ENCODE measurements at regions not wholly inside any gene's neighbourhood (a gene's known extent, or its start where the extent isn't known, plus 50 kb on each side); places are given as distances from the start of the nearest gene placed in this dataset.
A peak's percentile ranks its signal among the peaks of the same experiment; 100 is the strongest.

- peak; percentile 66 for DNase-seq (ENCODE audit: low spot score)
Observed at GRCh38 chr4:123806056-123806455, 409.5 kb downstream of the SPRY1 start.

DNA sequence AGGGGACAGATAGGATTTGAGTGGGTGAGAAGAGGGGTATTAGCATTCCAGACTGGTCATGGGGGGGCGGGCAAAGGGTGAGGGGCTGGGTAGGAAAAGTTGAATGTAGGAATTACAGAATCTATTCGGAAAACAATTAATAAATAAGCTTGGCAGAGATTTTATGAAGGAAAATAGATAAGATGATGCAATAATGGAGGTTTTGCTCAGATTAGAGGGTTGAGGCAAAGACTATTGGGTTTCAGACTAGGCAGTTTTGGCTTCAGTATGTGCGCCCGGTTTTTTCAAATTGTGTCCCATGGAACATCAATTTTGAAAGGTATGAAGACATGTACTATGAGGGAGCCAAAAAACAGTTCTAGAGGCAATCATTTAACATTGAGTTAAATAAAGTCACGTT, 410.6 kb downstream of the SPRY1 start:
- no peak for DNase-seq (ENCODE audit: low spot score)

- DNase-seq (ENCODE audit: low spot score): no peak
Observed at GRCh38 chr4:123807866-123808265, 411.3 kb downstream of the SPRY1 start.

- no peak for DNase-seq (ENCODE audit: low spot score)
Observed at GRCh38 chr4:123809864-123810263, 413.3 kb downstream of the SPRY1 start.

DNA sequence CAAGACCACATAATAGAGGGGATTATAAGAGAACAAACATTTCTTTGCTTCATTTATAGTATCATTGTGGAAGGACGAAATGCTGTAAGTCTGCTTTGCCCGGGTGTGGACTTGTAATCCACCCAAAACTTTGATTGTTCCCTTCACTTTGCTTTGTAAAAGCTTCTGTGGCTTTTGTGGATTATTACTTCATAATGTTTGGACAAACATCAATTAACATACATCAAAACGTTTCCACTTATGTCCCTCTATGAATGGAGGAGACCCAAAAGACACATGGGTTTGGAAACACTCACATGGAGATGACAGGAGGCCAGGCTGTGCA, 415.4 kb downstream of the SPRY1 start:
- DNase-seq (ENCODE audit: low spot score): no peak

DNA sequence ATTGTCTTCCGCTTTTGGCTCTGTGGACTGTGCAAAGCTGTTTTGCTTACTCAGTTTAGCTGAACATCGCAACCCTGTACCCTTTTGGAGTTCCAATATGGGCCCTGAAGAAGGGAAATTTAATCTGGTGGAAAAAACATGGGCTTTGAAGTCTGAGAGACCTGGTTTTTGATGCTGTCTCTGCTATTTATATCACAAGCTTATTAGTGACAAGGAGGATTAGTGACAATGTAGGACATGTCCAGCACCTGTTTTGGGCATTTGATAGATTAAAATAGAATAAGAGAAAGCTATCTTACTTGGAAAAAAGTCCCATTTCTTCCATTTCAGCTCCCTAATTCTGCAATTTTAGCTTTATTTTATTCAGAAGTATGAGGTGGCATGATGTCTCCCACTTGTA, 417.3 kb downstream of the SPRY1 start:
- no peak for DNase-seq (ENCODE audit: low spot score)

- DNase-seq (ENCODE audit: low spot score): no peak
Observed at GRCh38 chr4:123816462-123816861, 419.9 kb downstream of the SPRY1 start.

DNA sequence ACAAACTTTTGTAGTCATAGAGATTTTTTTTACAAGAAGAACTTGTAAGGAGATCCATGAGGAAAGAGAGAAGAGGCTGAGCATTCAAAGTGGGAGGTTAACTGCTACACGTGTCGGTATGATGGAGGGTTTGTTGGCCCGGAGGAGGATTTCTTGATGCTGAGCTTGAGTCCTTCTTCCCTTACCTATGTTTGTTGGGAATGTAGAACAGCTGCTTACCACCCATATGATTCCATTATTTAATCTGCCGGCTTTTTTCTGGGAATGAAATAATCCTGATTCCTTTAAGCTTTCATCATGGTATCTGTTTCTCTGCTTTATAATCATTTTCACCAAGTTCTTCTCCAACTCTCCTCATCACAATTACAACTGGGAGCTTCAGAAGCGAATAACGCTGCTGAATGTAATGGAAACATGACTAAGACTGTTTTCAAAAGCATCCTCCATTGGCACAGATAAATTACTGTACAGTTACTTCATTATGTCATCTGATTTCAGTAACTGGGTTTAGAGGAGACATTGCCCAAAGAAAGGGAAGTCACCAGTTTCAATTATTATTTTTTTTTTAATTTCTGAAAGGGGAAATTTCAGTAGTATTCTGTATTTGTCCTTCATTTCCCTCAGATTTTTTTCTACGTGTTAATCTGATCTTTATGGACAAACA, 420.6 kb downstream of the SPRY1 start:
- DNase-seq (ENCODE audit: low spot score): no peak

DNA sequence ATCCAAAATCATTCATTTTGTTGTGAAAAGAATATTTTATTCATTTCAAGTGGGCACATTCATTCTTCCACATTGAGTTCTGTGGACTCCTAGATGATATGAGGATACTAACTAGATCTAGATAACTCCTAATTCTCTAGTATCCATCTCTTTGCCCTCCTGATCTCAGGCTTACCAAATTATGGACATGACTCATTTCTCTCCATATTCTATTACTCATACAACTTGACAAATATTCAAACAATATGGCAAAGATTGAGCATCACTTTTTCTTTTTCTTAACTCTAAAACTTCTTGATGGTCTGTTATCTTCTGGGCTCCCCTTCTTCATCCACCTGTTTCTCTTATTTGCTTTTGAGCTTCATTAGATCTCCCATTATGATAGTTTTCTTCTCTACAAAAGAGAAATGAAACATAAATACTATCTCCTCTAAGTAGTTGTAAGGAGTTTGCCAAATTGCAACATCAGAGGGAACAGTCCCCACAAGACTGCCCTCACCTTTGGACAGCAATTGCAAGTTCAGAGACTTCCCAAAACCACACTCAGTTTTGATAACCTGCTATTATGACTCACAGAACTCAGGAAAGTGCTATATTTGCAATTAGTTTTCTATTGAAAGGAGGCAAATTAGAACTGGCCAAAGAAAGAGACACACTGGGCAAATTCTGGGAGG, 422.9 kb downstream of the SPRY1 start:
- DNase-seq (ENCODE audit: low spot score): no peak

- DNase-seq (ENCODE audit: low spot score): peak; percentile 51
Observed at GRCh38 chr4:123821861-123822260, 425.3 kb downstream of the SPRY1 start.

DNA sequence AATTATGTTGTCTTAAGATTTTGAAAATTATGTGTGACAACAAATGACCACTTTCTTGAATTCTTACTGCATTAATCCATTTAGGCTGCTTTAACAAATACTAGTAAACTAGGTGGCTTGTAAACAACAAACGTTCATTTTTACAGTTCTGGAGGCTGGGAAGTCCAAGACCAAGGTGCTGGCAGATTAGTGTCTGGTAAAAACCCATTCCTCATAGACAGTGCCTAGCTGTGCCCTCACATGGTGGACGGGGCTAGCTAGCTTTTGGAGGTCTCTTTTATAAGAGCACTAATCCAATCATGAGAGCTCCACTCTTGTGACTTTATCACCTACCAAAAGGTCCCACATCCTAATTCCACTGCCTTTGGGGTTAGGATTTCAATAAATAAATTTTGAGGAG, 425.8 kb downstream of the SPRY1 start:
- DNase-seq (ENCODE audit: low spot score): no peak

DNA sequence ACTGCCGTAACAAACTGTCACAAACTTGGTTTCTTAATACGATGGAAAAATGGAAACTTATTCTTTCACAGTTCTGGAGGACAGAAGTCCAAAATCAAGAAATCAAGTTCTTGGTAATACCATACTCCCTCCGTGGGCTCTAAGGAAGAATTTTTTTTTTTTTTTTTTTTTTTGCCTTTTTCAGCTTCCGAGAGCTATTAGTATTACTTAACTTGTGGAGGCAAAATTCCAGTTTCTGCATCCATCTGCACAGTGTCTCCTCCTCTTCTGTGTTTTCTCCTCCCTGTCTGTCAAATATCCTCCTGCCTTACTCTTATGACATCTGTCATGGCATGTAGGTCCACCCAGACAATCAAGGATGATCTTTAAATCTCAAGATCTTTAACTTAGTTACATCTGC, 426.6 kb downstream of the SPRY1 start:
- DNase-seq (ENCODE audit: low spot score): no peak

- peak; percentile 20 for DNase-seq (ENCODE audit: low spot score)
Observed at GRCh38 chr4:123824524-123824923, 427.9 kb downstream of the SPRY1 start.

- DNase-seq (ENCODE audit: low spot score): no peak
Observed at GRCh38 chr4:123825596-123826291, 429.1 kb downstream of the SPRY1 start.

DNA sequence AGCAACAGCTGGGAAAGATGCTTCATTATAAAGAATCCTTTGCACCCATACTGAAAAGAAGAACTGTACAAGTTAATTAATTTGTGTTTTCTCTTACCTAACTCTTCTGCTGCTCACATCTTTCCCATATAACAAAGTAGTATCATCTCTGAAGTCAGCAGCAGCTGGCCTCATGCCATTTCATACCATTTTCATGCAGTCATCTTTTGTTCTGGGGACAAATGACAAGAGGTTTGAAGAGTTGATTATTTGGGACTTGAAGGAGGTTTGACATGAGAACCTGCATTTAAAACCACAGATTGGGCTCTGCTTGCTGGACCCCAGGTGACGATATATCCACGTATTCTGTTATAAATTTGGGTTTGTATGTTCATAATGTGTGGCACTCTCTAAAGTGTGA, 430.3 kb downstream of the SPRY1 start:
- DNase-seq (ENCODE audit: low spot score): no peak

DNA sequence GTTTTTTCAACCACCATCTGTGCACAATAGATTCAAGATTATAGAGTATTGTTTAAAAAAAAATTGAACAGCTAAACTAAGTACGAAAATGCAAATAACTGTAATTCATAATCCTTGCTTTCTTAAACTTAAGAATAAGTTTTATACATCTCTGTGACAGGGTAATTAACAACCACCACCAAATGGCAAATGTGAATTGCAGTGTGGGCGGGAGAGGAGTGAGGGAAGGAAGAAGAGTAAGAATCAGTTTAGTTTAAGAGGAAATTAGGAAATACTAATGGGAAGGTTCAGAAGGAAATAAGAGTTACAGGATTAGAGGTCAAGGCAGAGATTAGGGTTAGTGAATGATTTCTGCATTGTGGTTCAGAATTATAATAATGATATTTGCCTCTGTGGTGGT, 430.9 kb downstream of the SPRY1 start:
- DNase-seq (ENCODE audit: low spot score): no peak

DNA sequence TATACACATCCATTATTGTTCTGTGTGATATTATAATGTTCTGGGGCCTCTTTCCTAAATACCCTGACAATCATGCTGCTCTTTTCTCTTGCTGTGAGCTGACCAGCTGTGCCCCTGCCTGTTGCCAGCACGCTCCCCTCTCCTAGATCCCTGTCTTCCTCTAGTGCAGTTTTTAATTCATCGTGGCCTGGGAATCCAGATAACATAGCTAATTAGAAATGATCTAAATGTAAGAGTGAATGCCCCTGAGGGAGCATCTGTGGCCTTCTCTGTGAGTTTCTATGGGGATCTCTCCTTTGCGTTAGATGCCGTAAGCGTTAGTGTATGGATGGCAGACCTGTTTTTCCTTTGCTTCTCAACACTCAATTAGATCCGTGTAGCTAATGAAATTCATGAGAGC, 434.3 kb downstream of the SPRY1 start:
- no peak for DNase-seq (ENCODE audit: low spot score)

- peak; percentile 95 for DNase-seq (ENCODE audit: low spot score)
Observed at GRCh38 chr4:123832173-123833026, 435.8 kb downstream of the SPRY1 start.

- DNase-seq (ENCODE audit: low spot score): no peak
Observed at GRCh38 chr4:123833171-123833643, 436.6 kb downstream of the SPRY1 start.

DNA sequence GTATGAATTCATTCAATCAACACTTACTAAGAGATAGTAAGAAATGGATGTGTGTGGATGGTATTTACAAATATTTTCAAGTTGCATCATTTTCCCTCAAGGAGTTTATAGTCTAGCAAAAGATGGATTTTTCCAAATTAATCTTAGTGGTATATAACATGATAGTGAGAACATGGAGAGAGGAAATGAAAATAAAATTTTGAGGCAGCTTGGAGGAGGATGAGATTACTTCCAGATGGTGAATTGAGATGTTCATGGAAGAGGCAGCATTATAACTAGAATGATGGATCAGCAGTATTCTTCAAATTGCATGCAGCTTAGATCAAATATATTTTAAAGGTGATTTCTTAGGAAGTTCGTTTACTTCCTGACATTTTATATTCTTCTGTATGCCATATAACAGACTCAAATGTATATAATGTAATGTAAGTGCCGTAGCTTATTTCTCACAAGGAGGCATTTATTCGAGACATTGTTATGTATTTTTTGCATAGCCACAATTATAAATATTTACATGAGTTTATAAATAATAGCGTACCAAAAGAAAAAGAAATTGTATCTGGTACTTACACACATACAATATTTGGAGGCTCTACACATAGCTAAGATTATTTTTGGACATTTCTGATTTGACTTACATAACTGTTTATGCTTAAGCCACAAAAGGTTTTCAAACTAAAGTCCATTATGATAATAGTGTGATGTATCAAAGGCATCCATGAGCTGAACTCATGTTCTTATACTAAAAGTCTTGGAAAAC, 439.4 kb downstream of the SPRY1 start:
- DNase-seq (ENCODE audit: low spot score): no peak

DNA sequence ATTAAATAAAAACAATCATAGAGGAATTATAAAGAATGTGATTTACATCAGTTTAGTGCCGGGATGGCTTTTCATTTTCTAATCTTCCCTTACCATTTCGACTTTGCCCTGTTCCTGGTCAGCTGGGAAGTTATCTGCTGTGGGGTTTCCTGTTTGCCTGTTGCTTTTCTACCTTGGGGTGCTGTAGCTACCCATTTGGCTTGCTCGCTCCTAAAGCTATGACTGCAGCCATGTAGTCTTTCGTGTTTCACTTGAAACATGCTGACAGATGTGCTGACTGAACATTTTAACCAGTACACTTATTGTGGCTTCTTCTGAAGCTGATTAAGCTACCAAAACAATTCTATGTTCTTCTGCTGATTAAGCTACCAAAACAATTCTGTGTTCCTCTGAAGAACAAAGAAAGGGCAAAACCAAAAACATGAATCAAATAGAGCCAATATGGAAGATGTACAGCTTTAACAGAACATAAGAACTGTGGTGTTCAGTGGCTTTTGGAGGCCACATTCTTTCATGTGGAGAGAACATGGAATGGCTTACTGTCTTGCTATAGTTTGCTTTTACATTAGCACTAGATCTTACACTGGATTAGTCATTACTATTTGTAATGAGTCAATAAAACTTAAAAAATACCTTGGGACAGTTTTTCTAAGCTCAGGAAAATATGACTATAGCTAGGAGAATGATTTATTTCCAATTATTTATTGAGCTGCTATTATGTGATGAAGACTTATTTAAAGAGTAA, 440.4 kb downstream of the SPRY1 start:
- no peak for DNase-seq (ENCODE audit: low spot score)

Data from umbilical cord (tissue), 1 donor.